ENCODE measurements at regions not wholly inside any gene's neighbourhood (a gene's known extent, or its start where the extent isn't known, plus 50 kb on each side); places are given as distances from the start of the nearest gene placed in this dataset.

- peaks cover 8% of the 10 kb centered on the region for H3K4me1 ChIP-seq (ENCODE audit: insufficient read depth)
- no peaks in the 10 kb centered on the region for H3K9me2 ChIP-seq (ENCODE audit: insufficient read depth)
- H3K4me3 ChIP-seq, result no peak overlapping the region
- Mint-ChIP-seq H3K27me3 (ENCODE audit: insufficient read depth, low read depth, poor library complexity) (no peaks in the 10 kb centered on the region), H3K36me3 (ENCODE audit: low read depth) (peaks cover 3% of the 10 kb centered on the region; the same call in 1 of the 3 replicates), H3K9me3 (no peaks in the 10 kb centered on the region; the same call in 2 of the 3 replicates), H3K4me3 (no peak overlapping the region), H3K27ac (no peak overlapping the region), H3K4me1 (peaks cover 8% of the 10 kb centered on the region)
- no peaks in the 10 kb centered on the region for H3K27me3 ChIP-seq (ENCODE audit: insufficient read depth)
- no peaks in the 10 kb centered on the region for H3F3A ChIP-seq (replicated peaks; ENCODE audit: low read depth)
- H3K79me2 ChIP-seq (replicated peaks; ENCODE audit: insufficient read depth), result no peaks in the 10 kb centered on the region
- ATAC-seq (no peak), DNase-seq (ENCODE audit: low spot score) (no peak)
- TF ChIP-seq, protein P1, sequence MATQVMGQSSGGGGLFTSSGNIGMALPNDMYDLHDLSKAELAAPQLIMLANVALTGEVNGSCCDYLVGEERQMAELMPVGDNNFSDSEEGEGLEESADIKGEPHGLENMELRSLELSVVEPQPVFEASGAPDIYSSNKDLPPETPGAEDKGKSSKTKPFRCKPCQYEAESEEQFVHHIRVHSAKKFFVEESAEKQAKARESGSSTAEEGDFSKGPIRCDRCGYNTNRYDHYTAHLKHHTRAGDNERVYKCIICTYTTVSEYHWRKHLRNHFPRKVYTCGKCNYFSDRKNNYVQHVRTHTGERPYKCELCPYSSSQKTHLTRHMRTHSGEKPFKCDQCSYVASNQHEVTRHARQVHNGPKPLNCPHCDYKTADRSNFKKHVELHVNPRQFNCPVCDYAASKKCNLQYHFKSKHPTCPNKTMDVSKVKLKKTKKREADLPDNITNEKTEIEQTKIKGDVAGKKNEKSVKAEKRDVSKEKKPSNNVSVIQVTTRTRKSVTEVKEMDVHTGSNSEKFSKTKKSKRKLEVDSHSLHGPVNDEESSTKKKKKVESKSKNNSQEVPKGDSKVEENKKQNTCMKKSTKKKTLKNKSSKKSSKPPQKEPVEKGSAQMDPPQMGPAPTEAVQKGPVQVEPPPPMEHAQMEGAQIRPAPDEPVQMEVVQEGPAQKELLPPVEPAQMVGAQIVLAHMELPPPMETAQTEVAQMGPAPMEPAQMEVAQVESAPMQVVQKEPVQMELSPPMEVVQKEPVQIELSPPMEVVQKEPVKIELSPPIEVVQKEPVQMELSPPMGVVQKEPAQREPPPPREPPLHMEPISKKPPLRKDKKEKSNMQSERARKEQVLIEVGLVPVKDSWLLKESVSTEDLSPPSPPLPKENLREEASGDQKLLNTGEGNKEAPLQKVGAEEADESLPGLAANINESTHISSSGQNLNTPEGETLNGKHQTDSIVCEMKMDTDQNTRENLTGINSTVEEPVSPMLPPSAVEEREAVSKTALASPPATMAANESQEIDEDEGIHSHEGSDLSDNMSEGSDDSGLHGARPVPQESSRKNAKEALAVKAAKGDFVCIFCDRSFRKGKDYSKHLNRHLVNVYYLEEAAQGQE (IDR thresholded peaks at IDR 0.05; ENCODE audit: unreplicated experiment), result no peak
- TF ChIP-seq POLR2AphosphoS5 (IDR thresholded peaks at IDR 0.05; ENCODE audit: low read depth) (no peak), EZH2 (IDR thresholded peaks at IDR 0.05; ENCODE audit: low read depth, unreplicated experiment) (no peak), JUNB (IDR thresholded peaks at IDR 0.05; ENCODE audit: unreplicated experiment) (no peak), CREB1 (CRISPR knock-in tag; IDR thresholded peaks at IDR 0.05; ENCODE audit: low read depth) (no peak), ZNF331 (CRISPR knock-in tag; IDR thresholded peaks at IDR 0.05; ENCODE audit: low read depth) (no peak), EZH2phosphoT487 (IDR thresholded peaks at IDR 0.05; ENCODE audit: unreplicated experiment) (no peak), ZNF462 (CRISPR knock-in tag; IDR thresholded peaks at IDR 0.05) (no peak), ZNF114 (CRISPR knock-in tag; IDR thresholded peaks at IDR 0.05) (no peak), CTCF (conservative IDR thresholded peaks at IDR 0.05; ENCODE audit: low read depth in 2 of 2) (no peak), NANOG (IDR thresholded peaks at IDR 0.05; ENCODE audit: borderline replicate concordance) (no peak), STAT1 (IDR thresholded peaks at IDR 0.05; ENCODE audit: unreplicated experiment) (no peak)
- TF ChIP-seq, protein P2, sequence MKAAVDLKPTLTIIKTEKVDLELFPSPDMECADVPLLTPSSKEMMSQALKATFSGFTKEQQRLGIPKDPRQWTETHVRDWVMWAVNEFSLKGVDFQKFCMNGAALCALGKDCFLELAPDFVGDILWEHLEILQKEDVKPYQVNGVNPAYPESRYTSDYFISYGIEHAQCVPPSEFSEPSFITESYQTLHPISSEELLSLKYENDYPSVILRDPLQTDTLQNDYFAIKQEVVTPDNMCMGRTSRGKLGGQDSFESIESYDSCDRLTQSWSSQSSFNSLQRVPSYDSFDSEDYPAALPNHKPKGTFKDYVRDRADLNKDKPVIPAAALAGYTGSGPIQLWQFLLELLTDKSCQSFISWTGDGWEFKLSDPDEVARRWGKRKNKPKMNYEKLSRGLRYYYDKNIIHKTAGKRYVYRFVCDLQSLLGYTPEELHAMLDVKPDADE (IDR thresholded peaks at IDR 0.05), result no peak
- H2AFZ ChIP-seq, result no peak overlapping the region
- H3K36me3 ChIP-seq (ENCODE audit: insufficient read depth), result no peaks in the 10 kb centered on the region
- no peak overlapping the region for H3K4me2 ChIP-seq
- no peak overlapping the region for H3K27ac ChIP-seq (ENCODE audit: low read depth)
- no peaks in the 10 kb centered on the region for H4K20me1 ChIP-seq (replicated peaks; ENCODE audit: insufficient read depth)
Observed at GRCh38 chr5:18792145-18792544, 1157.9 kb downstream of the TAF11L14 start.
